ENCODE measurements at regions not wholly inside any gene's neighbourhood (a gene's known extent, or its start where the extent isn't known, plus 50 kb on each side); places are given as distances from the start of the nearest gene placed in this dataset.
A peak's percentile ranks its signal among the peaks of the same experiment; 100 is the strongest.

- DNase-seq: no peak
Observed at GRCh38 chr6:155544677-155545076, 89.0 kb upstream of the NOX3 start.

DNA sequence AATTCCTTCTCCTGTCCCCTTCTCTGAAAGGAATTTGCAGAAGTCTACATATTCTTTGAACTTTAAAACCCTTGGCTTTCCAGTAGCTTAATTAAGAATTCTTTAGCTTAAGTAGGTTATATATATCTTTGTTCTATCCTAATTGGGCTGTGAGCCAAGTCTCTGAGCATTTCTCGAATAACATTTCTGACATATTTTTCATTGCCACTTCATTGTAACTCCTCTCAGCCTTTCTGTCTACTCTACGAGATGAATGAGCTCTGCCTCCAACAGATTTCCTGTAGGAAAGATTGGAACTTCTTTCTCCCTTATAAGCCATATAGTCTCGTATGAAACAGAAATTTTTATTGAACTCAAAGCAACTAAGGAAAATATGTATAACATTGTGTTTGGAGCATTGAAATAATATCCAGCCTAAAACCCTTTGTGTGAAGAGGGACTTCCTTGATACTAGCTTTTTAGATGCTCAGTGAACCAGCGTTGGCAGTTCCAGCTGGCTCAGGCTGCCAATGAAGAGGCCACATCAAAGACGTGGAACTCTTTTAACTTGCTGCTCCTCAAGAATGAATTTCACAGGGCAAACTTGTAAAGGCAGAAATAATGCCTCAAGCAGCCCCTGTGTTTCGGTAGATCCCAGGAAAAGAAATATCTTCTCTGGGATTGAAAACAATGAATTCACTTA is 87.7 kb upstream of the NOX3 start:
- no peak for DNase-seq

GRCh38 chr6:155542036-155542435 is 86.4 kb upstream of the NOX3 start:
- no peak for DNase-seq

GRCh38 chr6:155538708-155539390 is 83.2 kb upstream of the NOX3 start:
- DNase-seq: no peak

GRCh38 chr6:155534678-155535077 is 79.0 kb upstream of the NOX3 start:
- no peak for DNase-seq

GRCh38 chr6:155530219-155530834 is 74.7 kb upstream of the NOX3 start:
- peak; percentile 59 for DNase-seq

DNA sequence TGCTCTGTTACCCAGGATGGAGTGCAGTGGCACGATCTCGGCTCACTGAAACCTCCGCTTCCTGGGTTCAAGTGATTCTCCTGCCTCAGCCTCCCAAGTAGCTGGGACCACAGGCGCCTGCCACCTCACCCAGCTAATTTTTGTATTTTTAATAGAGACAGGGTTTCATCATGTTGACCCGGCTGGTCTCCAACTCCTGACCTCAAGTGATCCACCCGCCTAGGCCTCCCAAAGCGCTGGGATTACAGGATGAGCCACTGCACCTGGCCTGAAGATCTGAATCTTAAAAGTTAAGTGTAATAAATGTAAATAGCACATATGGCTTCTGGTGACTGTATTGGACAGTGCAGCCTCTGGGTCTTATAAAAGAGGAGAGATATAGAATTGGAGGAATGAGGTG is 74.2 kb upstream of the NOX3 start:
- peak; percentile 34 for DNase-seq

GRCh38 chr6:155528982-155529453 is 73.4 kb upstream of the NOX3 start:
- peak; percentile 46 for DNase-seq

DNA sequence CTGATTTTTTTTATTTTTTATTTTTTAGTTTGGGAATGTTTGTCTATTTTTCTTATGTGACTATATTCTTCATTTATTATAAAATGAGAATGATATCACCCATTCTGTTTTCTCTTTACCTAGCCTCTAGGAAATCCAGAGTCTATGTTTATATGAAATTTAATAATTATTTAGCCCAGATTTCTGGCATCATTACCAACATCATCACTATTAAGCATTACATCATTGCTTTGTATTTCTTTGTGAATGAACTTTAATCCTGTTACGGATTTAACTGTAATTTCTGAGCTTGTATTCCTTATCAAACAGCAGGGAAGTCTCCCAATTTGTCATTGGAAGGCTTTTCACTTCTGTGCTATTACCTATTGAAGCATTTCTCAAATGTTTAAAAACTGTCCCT is 72.7 kb upstream of the NOX3 start:
- no peak for DNase-seq

DNA sequence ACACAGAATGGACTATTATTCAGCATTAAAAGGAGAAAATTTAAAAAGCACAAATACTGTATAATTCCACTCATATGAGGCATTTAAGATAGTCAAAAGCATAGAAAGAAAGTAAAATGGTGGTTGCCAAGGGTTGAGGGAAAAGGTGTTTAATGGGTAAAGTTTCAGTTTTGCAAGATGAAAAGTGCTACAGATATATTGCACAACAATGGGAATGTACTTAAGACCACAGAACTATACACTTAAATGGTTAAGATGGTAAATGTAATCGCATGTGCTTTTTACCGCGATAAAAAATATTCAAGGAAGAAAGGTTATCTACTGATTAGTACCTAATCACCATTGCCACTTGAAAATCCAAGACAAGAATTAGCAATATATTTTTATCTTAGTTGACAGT is 71.8 kb upstream of the NOX3 start:
- DNase-seq: no peak

GRCh38 chr6:155523821-155524651 is 68.4 kb upstream of the NOX3 start:
- DNase-seq: peak; percentile 34

DNA sequence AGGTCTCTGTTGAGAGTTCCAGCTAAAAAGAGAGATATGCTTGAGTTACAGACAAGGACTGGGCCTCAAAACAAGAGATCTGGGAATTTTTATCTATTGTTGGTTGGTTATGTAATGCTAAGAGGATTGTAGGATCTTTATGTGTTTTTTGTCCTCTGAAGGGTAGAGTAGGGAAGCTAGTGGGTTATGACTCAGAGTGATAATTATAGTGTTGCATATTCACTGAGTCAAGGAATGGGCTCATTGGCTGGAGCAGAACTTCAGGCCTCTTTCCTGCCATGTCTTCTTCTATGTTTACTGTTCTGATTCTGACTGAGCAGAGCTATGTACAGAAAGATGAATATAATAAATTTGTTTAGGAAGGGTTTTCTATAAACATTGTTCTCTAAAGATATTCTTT is 66.1 kb upstream of the NOX3 start:
- DNase-seq: peak; percentile 10

- no peak for DNase-seq
Observed at GRCh38 chr6:155520078-155520477, 64.4 kb upstream of the NOX3 start.

DNA sequence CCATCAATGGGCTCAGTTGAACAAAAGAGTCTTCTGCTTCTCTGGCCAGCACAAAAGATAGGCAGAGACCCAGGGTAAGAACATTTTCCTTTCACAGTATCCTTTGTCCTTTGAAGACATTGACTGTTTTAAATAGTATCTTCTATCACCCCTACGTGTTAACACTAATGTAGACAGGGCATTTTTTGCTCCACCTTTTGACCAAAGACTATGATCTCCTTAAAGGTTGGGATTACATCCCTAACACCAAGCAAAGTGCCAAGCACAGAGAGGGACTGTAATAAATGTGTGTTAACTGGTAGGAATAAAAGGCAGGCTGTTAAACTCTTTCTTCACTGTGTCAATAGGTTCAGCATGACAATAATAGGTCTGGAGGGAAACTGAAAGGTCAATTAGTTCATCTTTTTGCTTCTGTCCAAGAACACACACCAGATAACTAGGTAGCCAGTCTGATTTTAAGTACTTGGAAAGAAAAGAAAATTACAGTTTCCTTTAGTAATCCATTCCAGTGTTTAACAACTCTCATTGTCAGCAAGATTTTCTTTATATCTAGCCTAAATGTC is 63.6 kb upstream of the NOX3 start:
- DNase-seq: no peak

DNA sequence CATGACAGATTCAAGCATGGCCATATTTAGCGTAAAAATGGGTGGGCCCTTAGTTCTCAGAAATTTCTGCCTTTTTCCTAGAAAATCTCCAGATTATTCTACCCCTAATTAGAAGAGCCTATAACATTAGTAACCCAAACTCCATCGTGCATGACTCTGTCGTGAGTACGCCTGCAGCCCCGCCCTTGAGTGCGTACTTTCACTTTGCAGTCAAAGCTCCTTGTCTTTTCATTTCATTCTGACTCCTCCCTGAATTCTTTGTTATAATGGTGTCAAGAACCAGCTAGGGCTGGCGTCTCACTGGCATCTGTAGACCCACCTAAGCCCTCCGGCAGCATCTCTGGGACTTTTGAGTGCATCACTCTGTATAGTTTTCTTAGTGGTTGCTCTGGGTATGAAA is 61.7 kb upstream of the NOX3 start:
- peak; percentile 13 for DNase-seq

DNA sequence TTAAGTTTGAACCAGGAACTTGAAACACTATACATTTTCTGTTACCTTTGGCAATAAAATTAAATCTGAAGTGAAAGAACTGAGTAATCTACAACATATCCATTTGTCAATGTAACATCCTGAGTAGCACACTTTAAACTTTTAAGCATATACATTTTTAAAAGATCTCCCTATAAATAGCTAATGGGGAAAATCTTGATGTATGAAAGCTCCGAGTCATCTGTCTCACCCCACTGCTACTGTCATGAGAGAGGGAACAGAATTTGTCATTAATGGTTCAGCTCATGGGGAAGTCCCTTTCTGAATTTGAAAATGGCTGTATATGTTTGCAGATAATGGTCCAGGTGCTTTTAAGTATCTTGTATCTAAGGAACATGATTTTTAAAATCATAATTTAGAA is 55.2 kb upstream of the NOX3 start:
- DNase-seq: no peak

GRCh38 chr6:155509743-155510475 is 54.3 kb upstream of the NOX3 start:
- DNase-seq: no peak

GRCh38 chr6:155505608-155505989 is 50.0 kb upstream of the NOX3 start:
- DNase-seq: no peak
